SU-DHL-6 (cell line): ENCODE measurements at regions not wholly inside any gene's neighbourhood (a gene's known extent, or its start where the extent isn't known, plus 50 kb on each side); places are given as distances from the start of the nearest gene placed in this dataset.

Experiments
- H2AFZ ChIP-seq: fragments of 200-600 bp; sonication (generic); 2 replicates; pipeline ENCODE4 v1.6.1; 2014; ENCODE audit warnings: low read depth, mild to moderate bottlenecking, moderate library complexity, mixed read lengths, antibody characterized with exemption, low read length; ENCODE audit not compliant: severe bottlenecking
- H3F3A ChIP-seq: fragments of 200-600 bp; shearing (Covaris generic); 2 replicates; pipeline ENCODE4 v1.6.0; 2016; ENCODE audit warnings: antibody characterized with exemption, mild to moderate bottlenecking; ENCODE audit not compliant: insufficient read depth
- H3K27ac ChIP-seq: fragments of 200-600 bp; sonication (generic); 2 replicates; pipeline ENCODE4 v1.5.1; 2016; ENCODE audit warnings: low read depth, mild to moderate bottlenecking, low read length, moderate library complexity, mixed read lengths
- H3K27me3 ChIP-seq: fragments of 200-600 bp; sonication (generic), shearing (Covaris generic); 2 replicates; pipeline ENCODE4 v1.6.0; 2014; ENCODE audit warnings: mild to moderate bottlenecking, low read length
- H3K36me3 ChIP-seq: fragments of 200-600 bp; sonication (generic); 2 replicates; pipeline ENCODE4 v1.6.1; 2014; ENCODE audit warnings: mild to moderate bottlenecking, low read length, mixed read lengths
- H3K4me2 ChIP-seq: fragments of 300-600, 200-600 bp; shearing (Covaris generic), sonication (generic); 2 replicates; pipeline ENCODE4 v1.6.0; 2014; ENCODE audit warnings: low read length, low read depth, mild to moderate bottlenecking; ENCODE audit not compliant: poor library complexity, severe bottlenecking
- H3K4me3 ChIP-seq: fragments of 200-600 bp; sonication (generic); 2 replicates; pipeline ENCODE4 v1.5.1; 2014; ENCODE audit warnings: antibody characterized with exemption, low read length, mild to moderate bottlenecking, mixed read lengths; ENCODE audit not compliant: insufficient read depth, poor library complexity, severe bottlenecking
- H3K79me2 ChIP-seq: fragments of 200-600 bp; sonication (generic); 2 replicates; pipeline ENCODE4 v1.6.1; 2014; ENCODE audit warnings: mild to moderate bottlenecking, low read length, moderate library complexity; ENCODE audit not compliant: insufficient read depth
- H3K9ac ChIP-seq: fragments of 200-600 bp; sonication (generic); 2 replicates; pipeline ENCODE4 v1.7.0; 2014; ENCODE audit warnings: mild to moderate bottlenecking, low read length
- H3K9me2 ChIP-seq: fragments of 200-600 bp; sonication (generic); replicated peaks from 2 replicates; pipeline ENCODE4 v1.6.1; 2014; ENCODE audit warnings: low read length; ENCODE audit not compliant: insufficient read depth
- H3K9me3 ChIP-seq: fragments of 200-600 bp; sonication (generic); 2 replicates; pipeline ENCODE4 v1.6.1; 2014; ENCODE audit warnings: low read length, mixed read lengths; ENCODE audit not compliant: insufficient read depth
- H4K20me1 ChIP-seq: fragments of 200-600 bp; sonication (generic); 2 replicates; pipeline ENCODE4 v1.6.1; 2014; ENCODE audit warnings: low read depth, mild to moderate bottlenecking, antibody characterized with exemption, low read length, moderate library complexity, mixed read lengths
- EZH2phosphoT487 ChIP-seq: fragments of 200-600 bp; sonication (generic), shearing (Covaris generic); conservative IDR thresholded peaks from 2 replicates; pipeline ENCODE4 v1.6.1; 2018; ENCODE audit warnings: mild to moderate bottlenecking, antibody characterized with exemption, low read length, moderate library complexity, mixed read lengths
- TF ChIP-seq, protein P1 (sequence below): fragments of 200-600 bp; sonication (generic); IDR thresholded peaks from one replicate; pipeline ENCODE4 v1.5.1; 2017; ENCODE audit warnings: antibody characterized with exemption, mild to moderate bottlenecking, low read length, moderate library complexity; ENCODE audit not compliant: insufficient read depth, poor library complexity, severe bottlenecking

- Histone ChIP-seq H3K4me2 (no peak overlapping the region), H3F3A (no peaks in the 10 kb centered on the region), H3K9me3 (no peaks in the 10 kb centered on the region), H3K27ac (no peak overlapping the region), H3K9ac (no peak overlapping the region), H3K36me3 (no peaks in the 10 kb centered on the region), H3K9me2 (no peaks in the 10 kb centered on the region), H3K79me2 (no peaks in the 10 kb centered on the region), H2AFZ (no peak overlapping the region), H3K4me3 (no peak overlapping the region), H3K27me3 (no peaks in the 10 kb centered on the region), H4K20me1 (no peaks in the 10 kb centered on the region)
- TF ChIP-seq, protein P1, sequence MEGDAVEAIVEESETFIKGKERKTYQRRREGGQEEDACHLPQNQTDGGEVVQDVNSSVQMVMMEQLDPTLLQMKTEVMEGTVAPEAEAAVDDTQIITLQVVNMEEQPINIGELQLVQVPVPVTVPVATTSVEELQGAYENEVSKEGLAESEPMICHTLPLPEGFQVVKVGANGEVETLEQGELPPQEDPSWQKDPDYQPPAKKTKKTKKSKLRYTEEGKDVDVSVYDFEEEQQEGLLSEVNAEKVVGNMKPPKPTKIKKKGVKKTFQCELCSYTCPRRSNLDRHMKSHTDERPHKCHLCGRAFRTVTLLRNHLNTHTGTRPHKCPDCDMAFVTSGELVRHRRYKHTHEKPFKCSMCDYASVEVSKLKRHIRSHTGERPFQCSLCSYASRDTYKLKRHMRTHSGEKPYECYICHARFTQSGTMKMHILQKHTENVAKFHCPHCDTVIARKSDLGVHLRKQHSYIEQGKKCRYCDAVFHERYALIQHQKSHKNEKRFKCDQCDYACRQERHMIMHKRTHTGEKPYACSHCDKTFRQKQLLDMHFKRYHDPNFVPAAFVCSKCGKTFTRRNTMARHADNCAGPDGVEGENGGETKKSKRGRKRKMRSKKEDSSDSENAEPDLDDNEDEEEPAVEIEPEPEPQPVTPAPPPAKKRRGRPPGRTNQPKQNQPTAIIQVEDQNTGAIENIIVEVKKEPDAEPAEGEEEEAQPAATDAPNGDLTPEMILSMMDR = no peak
- no peak for TF ChIP-seq EZH2phosphoT487
Measured at GRCh38 chr4:181656748-181657147, 586.5 kb upstream of the TENM3 start.

DNA sequence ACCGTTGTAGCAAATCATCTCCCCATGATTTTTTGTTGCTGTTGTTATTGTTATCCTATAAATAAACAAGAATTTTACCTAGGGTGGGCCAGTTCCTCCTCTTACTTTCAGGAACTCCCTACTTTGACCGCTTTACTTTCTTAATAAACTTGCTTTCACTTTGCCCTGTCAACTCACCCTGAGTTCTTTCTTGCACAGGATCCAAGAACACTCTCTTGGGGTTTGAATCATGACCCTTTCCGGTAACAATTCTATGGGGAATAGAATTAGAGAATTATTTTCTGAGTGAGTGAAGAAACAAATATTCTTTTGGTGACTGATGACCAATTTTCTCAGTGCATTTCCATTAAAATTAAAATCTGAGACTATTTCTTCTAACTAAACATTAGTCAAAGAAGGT is 584.0 kb upstream of the TENM3 start:
- Histone ChIP-seq H3K4me2 (no peak overlapping the region), H3K79me2 (no peaks in the 10 kb centered on the region), H3K36me3 (no peaks in the 10 kb centered on the region), H3K27me3 (no peaks in the 10 kb centered on the region), H3K4me3 (no peak overlapping the region), H4K20me1 (no peaks in the 10 kb centered on the region), H3K9me2 (no peaks in the 10 kb centered on the region), H3K9me3 (no peaks in the 10 kb centered on the region), H3K9ac (no peak overlapping the region), H3F3A (no peaks in the 10 kb centered on the region), H3K27ac (no peak overlapping the region), H2AFZ (no peak overlapping the region)
- TF ChIP-seq EZH2phosphoT487 = no peak
- TF ChIP-seq, protein P1 = no peak

DNA sequence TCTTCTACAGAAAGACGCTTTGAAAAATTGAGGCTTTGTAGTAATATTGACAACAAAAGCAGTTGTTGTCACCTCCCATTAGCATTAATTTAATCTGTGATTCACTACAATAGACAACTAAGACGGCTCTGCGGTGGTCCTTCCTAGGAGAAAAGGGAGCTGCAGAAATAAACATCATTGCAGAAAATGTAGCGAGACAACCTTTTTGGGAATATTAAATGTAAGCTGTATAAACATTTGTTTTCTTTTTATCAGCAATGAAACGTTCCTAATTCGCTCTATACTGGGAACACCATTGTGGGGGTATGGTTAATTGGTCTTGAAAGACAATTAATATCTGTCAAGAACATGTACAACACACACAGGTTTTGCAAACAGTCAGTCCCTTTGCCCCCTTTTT is 583.3 kb upstream of the TENM3 start:
- Histone ChIP-seq H3K4me2 (no peak overlapping the region), H3K27ac (no peak overlapping the region), H3K9ac (no peak overlapping the region), H3K9me2 (no peaks in the 10 kb centered on the region), H3K9me3 (no peaks in the 10 kb centered on the region), H2AFZ (no peak overlapping the region), H4K20me1 (no peaks in the 10 kb centered on the region), H3K27me3 (no peaks in the 10 kb centered on the region), H3F3A (no peaks in the 10 kb centered on the region), H3K4me3 (no peak overlapping the region), H3K36me3 (no peaks in the 10 kb centered on the region), H3K79me2 (no peaks in the 10 kb centered on the region)
- TF ChIP-seq EZH2phosphoT487 = no peak
- TF ChIP-seq, protein P1 = no peak
